ENCODE measurements at regions not wholly inside any gene's neighbourhood (a gene's known extent, or its start where the extent isn't known, plus 50 kb on each side); places are given as distances from the start of the nearest gene placed in this dataset.
"Not testable (repeated sequence)": the region's sequence is repeated elsewhere in the genome, so short reads cannot be mapped to it uniquely, and the experiment has no call there.

DNA sequence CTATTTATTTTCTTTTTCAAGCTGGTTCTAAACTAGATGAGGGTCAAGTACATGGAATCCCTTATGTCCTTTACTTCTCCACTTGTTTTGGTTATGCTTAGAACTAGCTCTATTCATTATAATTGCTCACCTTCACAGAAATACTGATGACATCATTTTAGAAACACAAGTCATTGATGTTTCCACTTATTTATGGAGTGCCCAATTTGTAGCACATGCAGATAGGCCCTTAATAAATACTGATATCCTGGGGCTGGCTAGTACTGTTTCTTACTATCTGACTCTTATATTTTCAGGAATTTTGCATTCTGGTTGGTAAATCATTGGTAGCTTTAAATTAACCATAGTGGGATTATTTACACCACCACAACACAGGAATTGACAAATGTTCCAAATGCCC, 112.2 kb downstream of the NAA11 start:
- DNase-seq = no peak

DNA sequence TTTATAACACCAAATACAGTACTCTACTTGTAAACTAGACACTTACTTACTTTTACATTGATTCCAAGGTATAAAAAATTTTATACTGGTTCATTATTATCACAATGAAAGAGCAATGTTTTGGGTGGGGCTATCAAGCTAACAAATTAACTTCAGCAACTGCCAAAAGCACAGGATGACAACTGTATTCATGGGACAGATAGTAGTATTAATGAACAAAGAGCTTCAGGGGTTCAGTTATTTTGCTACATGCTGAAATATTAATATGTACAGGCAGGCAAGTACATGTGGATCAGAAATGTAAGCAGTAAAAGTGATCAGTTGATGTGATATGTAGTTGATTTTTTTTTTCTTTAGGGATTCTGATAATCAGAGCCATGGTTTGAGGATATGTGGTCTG, 112.9 kb downstream of the NAA11 start:
- no peak for DNase-seq

DNA sequence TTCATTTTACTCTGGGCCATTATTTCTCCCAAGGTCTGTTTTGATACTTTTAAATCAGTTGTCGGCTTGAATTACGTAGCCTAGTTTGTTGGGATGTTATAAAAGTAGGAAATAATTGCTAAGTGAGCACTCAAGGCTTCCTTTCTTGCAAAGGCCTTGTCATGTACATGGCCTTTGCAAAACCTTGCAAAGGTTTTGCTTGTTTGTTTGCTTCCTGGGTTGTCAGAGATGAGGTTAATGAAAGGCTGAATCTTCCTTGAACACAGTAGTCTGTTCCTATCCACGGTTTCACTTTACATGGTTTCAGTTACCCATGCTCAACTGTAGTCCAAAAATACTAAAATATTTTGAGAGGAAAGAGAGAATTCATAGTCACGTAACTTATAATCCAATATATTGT, 113.5 kb downstream of the NAA11 start:
- no peak for DNase-seq

DNA sequence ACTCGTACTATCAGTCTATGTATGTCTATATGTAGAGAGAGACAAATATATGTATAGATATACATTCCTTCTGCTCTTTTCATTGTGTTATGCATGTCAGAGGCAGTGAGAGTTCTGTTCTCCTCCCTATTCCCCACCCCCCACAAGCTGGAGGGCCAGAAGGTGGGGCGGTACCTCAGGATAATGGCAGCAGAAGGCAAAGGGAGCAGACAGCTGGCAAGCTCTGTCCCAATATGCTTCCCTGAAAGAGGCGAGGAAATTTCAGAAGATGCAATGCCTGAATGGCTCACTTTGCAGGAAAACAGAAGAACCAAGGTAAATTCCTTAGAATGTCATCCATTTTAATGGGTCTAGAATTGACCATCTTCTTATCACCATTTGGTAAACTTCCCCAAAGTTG, 114.4 kb downstream of the NAA11 start:
- DNase-seq = no peak

DNA sequence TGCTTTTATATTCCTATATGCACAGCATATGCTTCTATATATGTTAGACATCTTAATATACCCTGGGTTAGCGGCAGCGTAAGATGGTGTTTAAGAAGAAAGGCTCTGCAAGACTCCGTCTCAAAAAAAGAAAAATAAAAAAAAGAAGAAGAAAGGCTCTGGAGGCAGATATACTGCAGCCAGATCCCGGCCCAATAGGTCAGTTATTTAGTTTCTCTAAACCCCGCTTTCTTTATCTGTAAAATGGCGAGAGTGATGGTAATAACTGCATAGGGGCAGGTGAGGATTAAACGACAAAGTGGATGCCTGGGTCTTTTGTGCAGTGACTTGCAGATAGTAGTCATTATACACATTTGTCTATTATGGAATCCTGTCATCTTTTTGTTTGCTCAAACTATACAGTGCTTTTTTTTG, 115.2 kb downstream of the NAA11 start:
- DNase-seq = no peak

DNA sequence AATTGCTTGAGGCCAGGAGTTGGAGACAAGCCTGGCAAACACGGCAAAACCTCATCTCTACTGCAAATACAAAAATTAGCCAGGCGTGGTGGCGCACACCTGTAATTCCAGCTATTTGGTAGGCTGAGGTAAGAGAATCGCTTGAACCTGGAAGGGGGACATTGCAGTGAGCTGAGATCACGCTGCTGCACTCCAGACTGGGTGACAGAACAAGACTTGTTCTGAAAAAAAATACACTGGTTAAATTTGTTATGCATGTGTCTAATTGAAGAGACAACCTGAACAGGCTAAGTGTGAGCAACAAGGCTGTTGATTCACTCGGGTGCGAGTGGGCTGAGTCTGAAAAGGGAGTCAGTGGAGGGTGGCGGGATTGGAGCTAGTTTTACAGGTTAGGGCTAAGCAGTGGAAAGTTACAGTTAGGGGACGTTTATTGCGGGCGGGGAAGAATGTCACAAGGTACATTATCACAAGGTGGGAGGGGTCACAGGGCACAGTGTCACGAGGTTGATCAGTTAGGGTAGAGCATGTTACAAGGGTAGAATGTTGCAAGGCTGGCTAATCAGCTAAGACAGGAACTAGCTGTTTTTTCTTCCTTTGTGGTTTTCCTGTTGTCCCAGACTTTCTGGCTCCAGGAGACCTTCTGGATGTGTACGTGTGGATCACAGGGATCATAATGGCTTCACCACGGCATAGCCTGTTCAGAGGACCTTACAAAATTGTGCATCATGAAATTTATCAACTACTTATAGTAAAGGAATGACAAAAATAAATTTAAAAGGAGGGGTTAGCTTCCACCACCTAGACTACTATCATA, 115.8 kb downstream of the NAA11 start:
- no peak for DNase-seq

DNA sequence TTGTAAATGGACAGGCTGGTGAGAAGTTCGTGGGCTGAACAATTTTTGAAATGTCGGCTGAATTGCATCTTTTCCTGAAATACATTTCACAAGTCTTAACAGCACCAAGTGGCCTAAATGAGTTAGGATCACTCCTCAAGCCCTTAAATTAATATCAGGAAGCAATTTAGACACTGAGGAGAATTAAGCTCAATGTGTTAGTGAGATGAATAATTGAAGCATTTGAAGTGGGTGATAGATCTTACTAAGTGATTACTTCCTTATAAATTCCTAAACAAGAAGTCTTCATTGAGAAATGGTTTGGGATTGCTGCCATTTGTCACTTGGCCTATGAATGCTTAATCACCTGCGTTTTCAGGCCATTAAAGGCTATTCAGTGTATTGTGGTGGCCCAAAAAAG, 116.8 kb downstream of the NAA11 start:
- no peak for DNase-seq

DNA sequence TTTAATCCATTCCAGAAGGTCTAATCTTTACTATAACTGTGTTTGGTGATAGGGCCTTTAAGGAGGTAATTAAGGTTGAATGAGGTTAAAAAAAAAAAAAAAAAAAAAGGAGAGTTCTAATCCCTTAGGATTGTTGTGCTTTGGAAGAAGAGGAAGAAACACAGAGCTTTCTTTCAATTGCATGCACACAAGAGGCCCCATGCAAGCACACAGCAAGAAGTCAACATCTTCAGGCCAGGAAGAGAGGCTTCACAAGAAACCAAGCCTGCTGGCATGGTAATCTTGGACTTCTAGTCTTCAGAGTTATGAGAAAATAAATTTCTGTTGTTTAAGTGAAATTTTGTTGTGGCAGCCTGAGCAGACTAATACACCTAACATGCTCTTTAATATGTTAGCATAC, 118.6 kb downstream of the NAA11 start:
- DNase-seq = no peak

DNA sequence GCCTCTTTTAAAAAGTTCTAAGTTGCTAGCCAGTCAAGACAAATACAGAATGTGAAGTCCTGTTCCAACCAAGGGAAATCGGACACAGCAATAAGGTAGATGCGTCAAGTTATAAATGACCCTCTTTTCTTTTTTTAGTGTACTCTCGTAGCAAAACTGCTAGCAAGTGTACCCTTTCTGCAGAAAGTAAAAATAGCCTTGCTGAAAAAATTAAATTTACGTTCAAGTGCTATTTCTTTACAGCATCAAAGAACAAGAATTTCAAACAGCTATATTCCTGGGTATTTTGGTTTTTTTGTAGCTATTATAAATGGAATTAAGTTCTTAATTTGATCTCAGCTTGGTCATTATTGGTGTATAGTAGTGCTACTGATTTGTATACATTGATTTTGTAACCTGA, 119.2 kb downstream of the NAA11 start:
- DNase-seq = no peak

DNA sequence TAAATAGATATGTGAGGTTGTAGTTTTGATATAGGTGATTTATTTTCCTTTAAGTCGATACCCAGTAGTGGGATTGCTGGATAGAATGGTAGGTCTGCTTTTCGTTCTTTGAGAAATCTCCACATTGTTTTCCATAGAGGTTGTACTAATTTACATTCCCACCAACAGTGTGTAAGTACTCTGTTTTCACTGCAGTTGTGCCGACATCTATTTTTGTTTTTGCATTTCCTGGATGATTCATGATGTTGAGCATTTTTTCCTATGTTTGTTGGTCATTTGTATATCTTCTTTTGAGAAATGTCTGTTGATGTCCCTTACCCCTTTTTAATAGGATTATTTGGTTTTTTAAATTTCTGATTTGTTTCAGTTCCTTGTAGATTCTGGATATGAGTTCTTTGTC, 120.7 kb downstream of the NAA11 start:
- DNase-seq = no peak

DNA sequence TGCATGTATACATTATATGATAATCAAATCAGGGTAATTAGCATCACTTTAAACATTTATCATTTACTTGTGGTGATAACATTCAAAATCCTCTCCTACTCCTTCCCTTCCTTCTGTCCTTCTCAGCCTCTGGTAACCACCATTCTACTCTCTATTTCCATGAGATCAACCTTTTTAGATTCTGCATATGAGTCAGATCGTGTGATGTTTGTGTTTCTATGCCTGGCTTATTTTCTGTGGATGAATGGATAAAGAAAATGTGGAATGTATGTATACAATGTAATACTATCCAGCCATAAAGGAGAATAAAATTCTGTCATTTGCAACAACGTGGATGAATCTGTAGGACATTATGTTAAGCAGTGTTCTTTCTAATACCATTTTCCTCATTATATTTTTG, 123.9 kb downstream of the NAA11 start:
- DNase-seq = no peak

DNA sequence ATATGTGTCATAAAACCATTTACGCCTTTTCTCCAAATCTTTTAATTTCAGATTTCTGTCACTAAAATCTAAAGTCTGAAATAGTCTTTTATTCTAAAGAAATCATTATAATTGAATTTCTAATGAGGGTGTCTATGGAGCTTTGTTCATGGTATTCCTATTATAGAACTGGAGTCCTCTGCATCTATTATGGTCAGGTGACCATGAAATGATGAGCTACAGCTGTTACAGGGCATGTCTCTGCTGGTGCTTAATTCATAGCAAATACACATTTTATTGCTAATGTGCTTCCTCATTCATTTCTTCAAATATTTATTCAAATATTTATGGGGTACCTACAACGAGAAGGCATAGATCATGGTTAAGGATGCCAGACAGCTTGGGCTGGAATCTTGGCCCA, 126.1 kb downstream of the NAA11 start:
- peak; percentile 93 for DNase-seq

DNA sequence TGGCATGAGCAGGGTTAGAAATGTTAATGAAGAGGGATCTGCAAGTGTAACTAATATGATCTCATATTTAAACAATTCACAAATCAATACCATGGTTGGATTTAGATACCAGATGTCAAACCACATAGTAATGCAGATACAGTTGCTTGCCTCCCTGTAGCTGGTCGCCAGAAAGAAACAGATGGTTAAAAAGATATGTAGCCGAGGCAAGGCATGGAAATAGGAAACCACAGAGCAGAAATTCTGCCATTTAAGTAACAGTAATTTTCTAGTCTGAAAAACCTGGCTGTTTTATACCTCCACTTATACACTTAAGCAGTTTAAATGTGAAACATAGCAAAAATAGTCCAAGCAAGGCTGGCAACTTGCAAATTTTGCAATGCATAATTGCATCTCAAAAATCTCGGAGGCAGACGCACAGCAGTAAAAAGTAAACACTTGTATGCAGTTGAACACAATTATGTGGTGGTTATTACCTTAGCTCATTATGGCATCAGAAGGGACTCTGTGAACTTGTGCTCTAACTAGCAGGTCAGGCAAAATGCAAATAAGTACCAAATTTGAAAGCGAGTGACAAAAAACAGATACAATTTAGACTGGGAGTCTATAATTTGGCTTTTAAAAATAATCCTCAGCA, 126.8 kb downstream of the NAA11 start:
- DNase-seq = peak; percentile 93

DNA sequence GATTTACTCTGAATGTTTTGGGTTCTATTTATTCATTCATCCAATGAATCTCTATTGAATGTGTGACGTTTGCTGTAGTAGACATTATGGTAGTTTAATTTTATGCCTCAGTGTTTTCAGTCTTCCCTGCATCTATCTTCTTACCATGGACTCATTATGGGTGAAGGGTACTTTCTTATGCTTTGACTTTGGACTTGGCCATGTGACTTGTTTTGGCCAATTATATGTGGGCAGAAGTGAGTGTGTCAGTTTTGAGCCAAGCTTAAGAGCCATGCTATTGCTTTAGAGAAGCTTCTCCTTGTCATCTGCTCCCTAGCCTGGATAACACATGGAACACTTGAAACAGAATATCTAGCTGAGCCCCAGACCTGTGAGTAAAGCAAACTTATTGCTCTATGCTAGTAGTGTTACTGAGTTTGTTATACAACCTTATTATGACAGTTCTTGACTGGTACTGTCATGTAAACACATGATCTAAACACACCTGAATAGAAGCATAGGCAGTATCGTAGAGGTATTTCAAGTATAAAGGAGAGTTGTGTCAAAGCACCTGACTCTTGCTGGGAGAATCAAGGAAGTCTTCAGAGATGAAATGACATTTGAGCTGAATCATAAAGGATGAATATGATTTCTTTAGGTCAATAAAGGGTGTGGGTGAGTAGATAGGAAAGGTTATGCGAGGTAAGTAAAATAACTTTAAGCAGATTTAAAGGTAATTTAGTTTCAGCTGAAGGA, 128.4 kb downstream of the NAA11 start:
- DNase-seq = no peak

DNA sequence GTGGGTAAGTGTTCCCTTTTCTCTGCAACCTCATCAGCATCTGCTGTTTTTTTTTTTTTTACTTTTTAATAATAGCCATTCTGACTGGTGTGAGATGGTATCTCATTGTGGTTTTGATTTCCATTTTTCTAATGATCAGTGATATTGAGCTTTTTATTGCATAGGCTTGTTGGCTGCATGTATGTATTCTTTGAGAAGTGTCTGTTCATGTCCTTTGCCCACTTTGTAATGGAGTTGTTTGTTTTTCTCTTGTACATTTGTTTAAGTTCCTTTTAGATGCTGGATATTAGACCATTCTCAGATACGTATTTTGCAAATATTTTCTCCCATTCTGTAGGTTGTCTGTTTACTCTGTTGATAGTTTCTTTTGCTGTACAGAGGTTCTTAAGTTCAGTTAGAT, 134.6 kb downstream of the NAA11 start:
- DNase-seq = not testable (repeated sequence)

DNA sequence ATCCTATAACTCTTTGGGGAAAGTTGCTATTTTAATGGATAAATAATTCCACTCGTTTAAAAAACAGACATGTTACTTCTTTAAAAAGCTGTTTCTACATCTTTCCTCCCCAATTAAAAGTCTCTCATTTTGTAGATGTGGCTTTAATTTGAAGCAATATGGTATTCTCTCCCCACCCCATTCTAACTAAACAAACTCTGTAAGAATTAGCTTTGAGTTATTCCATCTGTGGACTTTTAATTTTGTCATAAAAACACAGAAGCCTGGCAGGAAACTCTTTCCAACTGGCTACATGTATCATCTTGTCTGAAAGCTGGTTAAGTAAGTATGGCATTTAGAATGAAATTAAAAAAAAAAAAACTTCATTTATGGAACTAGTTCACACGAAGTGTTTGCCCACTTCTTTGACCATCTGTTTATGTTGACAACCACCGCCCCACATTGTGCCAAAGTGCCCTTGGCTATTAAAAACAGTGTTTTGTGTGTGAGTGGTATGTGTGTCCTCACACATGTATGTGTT, 140.3 kb downstream of the NAA11 start:
- DNase-seq = no peak

DNA sequence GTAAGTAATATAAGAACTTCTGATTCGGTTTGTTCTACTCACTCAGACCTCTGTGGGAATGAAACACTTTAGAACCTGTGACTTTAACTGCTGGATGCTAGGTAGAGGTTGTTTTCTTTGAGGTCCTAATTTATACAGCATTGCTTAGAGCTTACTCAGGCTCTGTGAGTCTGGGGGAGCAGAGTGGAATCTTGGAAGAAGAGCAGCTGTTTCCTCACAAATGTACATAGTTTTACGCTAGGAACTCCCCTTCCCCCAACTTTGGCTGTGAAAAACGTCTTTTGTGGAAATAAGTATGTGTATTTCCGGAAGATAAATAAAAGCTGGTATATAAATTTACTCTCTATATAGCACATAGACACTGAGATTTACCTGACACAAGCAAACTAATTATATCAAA, 141.4 kb downstream of the NAA11 start:
- no peak for DNase-seq

DNA sequence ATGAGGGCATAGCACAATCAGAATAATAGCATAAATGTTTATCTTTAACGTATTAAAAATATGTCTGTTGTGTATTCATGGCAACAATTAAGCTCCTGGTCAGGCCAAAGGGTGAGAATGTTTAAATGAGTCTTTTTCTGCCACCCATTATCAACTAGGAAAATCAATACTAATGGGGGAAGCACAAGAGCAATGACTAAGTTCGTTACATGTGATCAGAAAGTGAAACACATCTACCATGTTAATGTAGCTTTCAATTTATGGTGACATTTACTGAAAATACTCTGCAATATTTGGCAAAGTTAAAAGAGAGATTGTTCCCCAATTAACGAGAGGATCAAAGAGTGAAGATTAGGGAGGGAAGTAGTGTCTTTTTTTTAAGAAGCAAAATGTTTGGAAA, 143.7 kb downstream of the NAA11 start:
- DNase-seq = no peak

DNA sequence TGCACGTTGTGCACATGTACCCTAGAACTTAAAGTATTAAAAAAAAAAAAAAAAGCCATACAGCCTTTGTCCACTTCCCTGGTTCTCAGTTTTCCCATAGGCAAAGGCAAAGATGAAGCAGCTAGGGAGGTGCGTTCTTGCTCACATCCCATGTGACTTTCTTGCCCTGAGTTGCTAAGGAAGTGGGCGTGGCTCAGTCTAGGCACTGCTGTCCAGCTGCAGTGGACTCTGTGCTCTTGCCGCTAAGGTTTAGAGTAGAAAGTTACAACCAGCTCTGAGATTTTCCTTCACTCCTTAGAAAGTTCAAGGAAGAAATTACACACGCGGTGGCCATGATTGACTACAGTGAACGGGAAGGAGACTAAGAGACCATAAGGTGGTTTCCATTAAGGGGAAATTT, 144.7 kb downstream of the NAA11 start:
- DNase-seq = no peak

DNA sequence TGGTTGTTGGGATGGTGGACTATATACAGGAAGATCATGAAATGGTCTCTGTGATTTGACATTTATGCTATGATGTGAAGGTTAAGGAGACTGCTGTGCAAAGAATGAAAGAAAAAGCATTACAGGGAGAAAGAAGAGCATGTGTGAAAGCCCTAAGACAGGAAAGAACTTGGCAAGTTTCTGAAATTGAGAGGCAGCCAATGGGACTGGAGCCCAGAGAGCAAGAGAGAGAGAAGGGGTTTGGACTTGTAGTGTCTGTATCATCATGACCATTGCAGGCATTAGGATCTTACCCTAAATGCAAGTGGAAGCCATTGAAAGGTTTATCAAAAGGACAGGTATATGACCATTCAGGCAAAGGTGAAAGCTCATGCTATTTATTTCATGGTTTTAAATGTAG, 147.1 kb downstream of the NAA11 start:
- DNase-seq = no peak

DNA sequence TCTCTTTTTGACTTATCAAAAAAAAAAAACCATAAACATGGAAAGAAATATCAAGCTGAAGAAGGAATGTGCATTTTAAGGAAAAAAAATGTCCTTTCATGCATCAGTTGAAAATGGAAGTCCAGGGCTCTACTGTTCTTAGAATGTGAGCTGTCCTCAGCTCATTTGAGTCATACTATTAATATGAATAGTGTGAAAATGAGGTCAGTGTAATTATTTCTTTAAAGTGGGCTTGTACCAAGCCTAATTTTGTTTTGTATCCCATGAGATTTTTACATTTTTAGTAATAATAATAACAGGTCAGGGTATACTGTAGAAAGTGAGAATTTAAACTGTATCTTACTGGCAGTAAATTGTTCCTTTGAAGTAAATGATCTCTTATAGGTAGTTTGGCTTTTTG, 148.5 kb downstream of the NAA11 start:
- DNase-seq = no peak

DNA sequence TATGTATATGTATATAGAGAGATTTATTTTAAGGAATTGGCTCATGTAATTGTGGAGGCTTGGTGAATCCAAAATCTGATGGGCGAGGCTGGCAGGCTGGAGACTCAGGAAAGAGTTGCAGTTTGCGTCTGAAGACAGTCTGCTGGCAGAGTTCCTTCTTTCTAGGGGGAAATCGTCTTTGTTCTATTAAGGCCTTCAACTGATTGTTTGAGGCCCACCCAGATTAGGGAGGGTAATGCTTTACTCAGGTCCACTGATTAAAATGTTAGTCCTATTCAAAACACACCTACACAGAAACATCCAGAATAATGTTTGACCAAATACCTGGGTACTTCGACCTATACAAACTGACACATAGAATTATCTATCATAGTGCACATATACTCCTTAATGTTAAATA, 149.5 kb downstream of the NAA11 start:
- no peak for DNase-seq

DNA sequence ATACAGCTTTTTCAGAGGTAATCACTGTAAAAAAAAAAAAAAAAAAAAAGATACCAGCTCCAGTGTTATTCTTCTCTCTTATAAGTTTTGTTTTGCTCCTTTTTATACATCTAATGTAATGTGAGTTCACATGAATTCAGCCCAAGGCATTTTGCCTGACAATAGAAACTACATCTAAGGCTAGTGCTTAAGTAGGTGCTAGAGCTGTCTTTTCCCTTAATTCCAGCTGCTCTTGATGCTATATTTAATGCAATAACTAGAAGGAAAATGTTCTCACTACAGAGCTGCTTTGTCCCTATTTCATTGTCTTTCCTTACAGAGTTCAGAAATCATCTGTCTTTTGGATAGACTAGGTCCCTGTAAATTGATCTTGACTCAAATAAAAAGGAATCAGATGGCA, 150.1 kb downstream of the NAA11 start:
- DNase-seq = no peak
